GM12872 (cell line): ENCODE measurements at regions not wholly inside any gene's neighbourhood (a gene's known extent, or its start where the extent isn't known, plus 50 kb on each side); places are given as distances from the start of the nearest gene placed in this dataset.

Source experiments
- CTCF ChIP-seq: IDR thresholded peaks from 3 replicates; pipeline ENCODE4 v1.5.1; 2011; ENCODE audit warnings: low read depth, mild to moderate bottlenecking, low read length, moderate library complexity; ENCODE audit not compliant: insufficient read depth

GRCh38 chr7:115133248-115133647 lies 211.4 kb downstream of the MDFIC start:
- TF ChIP-seq CTCF: no peak

DNA sequence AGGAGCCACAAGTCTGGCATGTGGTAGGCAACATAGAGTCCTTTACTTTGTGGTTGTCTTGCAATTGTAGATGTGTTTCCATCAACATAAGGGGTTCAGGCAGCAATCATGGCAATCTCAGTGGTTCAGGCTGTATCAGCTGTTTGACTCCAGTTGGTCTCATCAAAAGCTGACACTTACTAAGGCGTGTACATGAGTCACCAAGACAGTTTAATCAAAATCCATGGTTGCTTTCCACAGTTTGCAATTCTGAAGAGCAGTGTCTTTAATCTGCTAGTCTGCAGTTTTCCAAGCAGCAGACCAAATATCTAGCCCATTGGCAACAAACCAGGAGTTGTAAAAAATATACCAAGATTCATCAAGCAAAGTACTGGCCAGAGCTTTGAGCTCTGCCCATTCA lies 210.2 kb downstream of the MDFIC start:
- TF ChIP-seq CTCF: no peak

- TF ChIP-seq CTCF: no peak
Observed at GRCh38 chr7:115128154-115128553, 206.3 kb downstream of the MDFIC start.

GRCh38 chr7:115127399-115128021 lies 205.6 kb downstream of the MDFIC start:
- no peak for TF ChIP-seq CTCF

DNA sequence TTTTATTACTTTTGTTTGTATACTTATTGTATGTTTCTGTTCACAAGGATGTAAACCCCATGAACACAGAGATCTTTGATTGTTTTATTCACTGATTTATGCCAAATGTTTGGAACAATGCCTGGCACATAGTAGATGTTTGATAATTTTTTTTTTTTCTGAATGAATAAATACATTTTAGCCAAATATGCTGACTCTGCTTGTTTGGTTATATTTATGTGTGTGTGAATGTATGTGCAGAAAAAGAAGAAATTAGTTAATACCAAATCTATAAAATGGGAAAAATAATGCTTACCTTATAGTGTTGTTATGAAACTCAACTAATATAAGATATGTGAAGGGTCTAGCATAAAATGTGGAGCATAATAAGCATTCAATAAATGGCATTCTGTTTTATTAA lies 203.9 kb downstream of the MDFIC start:
- no peak for TF ChIP-seq CTCF

DNA sequence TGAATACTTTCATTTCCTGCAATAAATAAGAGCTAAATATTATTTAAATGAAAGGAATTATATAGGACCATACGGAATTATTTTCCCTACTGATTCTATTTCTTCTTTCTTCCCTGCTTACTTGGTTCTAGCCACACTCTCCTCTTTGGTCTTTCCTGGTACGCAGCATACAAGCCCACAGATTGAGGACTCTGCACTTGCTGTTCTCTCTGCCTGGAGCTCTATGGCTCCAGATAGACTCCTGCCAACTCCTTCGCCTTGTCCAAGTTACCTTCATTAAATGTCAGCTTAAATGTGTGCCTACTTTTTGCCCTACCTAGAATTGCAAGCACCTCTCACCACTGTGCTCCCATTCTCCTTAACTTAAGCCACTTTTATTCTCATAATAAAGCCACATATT lies 203.4 kb downstream of the MDFIC start:
- TF ChIP-seq CTCF: no peak

GRCh38 chr7:115124409-115124939 lies 202.6 kb downstream of the MDFIC start:
- no peak for TF ChIP-seq CTCF
